Astrocyte of the spinal cord (primary cell): ENCODE measurements at regions not wholly inside any gene's neighbourhood (a gene's known extent, or its start where the extent isn't known, plus 50 kb on each side); places are given as distances from the start of the nearest gene placed in this dataset.
A peak's percentile ranks its signal among the peaks of the same experiment; 100 is the strongest.

Experiments used
- DNase-seq: peaks from one replicate; pipeline ENCODE4 v3.0.0; 2011; ENCODE audit warnings: low read depth, low spot score
- H3K4me3 ChIP-seq: 2 replicates; pipeline ENCODE4 v1.5.1; 2011; ENCODE audit warnings: low read depth, mild to moderate bottlenecking, low read length, moderate library complexity
- in situ Hi-C: cut with HindIII; loops from 2 replicates; pipeline ENCODE4 v1.10.0; 2017; ENCODE audit warnings: low sequenced_read_pairs
- TF ChIP-seq, protein P1 (sequence below): IDR thresholded peaks from 2 replicates; pipeline ENCODE4 v1.5.1; 2012; ENCODE audit warnings: low read depth, mild to moderate bottlenecking, low read length, inconsistent platforms

DNA sequence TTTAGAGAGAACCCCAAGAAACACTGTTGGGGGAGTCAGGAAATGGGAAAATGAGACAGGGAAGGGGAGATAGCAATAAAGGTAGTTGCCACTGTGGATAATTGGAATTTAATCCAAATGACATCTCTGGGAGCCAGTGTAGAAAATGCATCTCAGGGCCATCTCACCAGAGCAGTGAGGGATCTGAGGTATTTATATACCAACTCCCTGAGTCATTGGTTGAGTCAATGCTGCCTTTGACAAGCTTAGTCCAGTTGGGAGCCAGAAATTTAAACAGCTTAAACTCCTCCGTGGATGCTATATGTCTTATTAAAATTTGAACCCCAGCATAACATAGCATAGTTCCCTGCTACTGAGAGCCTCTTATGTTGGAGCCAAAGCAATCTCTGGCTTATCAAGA is 140.3 kb downstream of the SLC30A10 start:
- no peak overlapping the region for H3K4me3 ChIP-seq
- peak; percentile 41 for DNase-seq
- in situ Hi-C loops, result no loop called here
- TF ChIP-seq, protein P1, sequence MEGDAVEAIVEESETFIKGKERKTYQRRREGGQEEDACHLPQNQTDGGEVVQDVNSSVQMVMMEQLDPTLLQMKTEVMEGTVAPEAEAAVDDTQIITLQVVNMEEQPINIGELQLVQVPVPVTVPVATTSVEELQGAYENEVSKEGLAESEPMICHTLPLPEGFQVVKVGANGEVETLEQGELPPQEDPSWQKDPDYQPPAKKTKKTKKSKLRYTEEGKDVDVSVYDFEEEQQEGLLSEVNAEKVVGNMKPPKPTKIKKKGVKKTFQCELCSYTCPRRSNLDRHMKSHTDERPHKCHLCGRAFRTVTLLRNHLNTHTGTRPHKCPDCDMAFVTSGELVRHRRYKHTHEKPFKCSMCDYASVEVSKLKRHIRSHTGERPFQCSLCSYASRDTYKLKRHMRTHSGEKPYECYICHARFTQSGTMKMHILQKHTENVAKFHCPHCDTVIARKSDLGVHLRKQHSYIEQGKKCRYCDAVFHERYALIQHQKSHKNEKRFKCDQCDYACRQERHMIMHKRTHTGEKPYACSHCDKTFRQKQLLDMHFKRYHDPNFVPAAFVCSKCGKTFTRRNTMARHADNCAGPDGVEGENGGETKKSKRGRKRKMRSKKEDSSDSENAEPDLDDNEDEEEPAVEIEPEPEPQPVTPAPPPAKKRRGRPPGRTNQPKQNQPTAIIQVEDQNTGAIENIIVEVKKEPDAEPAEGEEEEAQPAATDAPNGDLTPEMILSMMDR, result no peak

DNA sequence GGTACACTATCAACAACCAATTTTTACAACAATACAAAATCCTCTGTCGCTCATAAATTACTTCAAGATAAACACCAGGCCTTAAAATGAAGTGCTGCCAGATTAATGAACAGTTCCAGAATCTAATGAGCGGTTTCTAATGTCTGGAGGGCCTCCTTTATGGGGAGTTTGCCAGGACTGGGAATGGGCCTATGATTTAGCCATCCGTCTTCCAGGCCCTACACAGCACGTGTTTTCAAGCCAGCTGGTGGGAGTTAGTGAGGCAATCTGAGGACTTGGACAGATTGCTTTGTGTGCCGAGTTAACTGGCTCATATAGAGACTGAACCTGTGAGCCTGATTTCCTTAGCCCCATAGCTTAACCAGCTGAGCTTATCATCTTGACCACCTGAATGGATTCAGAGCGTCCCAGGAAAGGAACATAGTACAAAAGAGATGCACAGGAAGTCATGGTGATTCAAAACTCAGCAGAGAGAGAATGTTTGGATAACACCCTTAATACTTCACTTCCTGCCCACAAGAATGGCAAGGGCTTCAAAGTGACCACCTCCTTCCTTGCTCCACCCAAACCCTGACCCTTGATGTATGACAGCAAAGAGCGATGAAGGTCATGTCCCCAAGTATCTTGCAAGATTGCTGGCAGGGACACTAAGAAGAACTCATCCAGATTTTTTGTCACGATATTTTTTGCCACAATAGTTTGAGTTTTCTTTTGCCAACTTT is 143.5 kb downstream of the SLC30A10 start:
- DNase-seq, result no peak
- no peak overlapping the region for H3K4me3 ChIP-seq
- TF ChIP-seq, protein P1, result no peak
- in situ Hi-C loops, result no loop called here

DNA sequence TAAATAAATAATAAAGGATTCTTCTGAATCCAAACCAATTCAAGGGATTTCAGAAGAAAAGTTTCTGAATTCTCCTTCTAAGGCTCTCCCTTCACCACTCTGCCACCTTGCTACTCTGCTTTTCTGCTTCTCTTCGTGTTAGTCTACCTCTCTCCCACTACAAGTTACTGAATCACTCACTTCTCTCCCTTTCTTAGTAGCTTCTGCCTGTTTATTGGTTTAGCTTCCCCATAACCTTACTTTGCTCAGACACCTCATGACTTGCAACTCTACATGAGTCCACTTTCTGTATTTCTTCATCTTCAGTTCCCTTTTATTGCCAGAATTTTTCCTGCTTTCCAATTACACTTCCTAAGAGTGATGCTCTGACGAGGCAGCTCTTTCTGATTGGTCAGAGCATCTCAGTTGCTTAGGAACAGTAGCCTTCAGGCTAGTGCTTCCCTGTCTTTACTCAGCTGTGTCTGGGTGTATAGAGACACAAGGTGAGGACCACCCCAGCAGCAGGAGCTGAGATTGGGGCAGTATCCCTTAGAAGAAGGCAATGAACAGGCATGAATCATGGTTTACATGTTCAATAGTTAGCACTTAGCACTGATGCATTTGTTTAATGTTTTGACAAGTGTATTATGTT is 144.6 kb downstream of the SLC30A10 start:
- TF ChIP-seq, protein P1, result no peak
- no peak for DNase-seq
- in situ Hi-C loops, result no loop called here
- H3K4me3 ChIP-seq, result no peak overlapping the region

DNA sequence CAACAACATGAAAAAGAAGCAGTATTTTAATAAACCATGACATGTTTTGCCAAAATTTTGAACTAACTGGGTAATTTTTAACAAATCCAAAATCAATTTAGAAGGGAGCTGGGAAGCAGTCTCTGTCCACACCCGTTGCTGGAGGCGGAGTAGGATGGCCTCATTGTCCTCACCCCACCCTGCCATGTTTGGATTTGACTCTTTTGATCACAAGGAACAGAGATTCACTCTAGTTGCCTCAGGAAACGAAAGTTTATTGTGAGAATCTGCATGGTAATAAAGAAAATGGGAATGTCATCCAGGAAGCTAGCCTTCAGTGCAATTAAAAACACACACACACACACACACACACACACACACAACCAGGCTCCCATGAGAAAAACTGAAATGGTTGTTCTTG is 145.4 kb downstream of the SLC30A10 start:
- in situ Hi-C loops, result no loop called here
- TF ChIP-seq, protein P1, result no peak
- no peak for DNase-seq
- H3K4me3 ChIP-seq, result no peak overlapping the region

DNA sequence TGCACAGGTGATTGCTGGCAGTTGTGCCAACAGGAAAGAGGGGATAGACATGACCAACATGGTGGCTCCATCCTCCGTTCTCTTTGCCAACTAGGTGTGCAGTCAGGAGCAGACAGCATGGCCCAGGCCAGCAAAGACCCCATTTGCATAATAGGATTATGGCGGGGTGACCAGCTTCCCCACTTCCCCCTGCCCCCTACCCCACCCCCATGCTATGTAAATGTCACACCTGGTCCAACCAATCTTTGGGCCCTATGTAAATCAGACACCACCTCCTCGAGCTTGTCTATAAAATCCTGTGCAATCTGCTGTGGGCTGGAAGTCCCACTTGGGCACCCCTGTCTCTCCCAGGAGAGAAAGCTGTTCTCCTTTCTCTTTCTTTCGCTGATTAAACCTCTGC is 146.0 kb downstream of the SLC30A10 start:
- no peak overlapping the region for H3K4me3 ChIP-seq
- DNase-seq, result no peak
- TF ChIP-seq, protein P1, result no peak
- in situ Hi-C loops, result no loop called here

DNA sequence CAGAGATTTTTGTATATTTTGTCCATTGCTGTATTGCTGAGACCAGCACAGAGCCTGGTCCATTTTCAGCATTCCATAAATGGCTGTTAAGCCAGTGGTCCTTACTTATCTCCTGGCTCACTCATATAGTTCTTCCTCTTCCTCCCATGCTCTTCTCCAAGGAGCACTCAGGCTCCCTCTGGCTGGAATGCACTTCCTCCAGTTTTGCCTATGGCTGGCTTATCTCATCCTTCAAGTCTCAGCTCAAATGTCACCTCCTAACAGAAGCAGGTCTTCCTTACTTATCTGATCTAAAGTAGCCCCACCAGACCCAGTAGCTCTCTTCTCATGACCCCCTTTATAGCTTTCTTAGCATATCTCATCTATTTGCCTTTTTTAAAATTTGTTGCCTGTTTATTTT is 146.9 kb downstream of the SLC30A10 start:
- DNase-seq, result no peak
- no peak overlapping the region for H3K4me3 ChIP-seq
- in situ Hi-C loops, result no loop called here
- TF ChIP-seq, protein P1, result no peak
